GM18517 (cell line): ENCODE measurements at regions not wholly inside any gene's neighbourhood (a gene's known extent, or its start where the extent isn't known, plus 50 kb on each side); places are given as distances from the start of the nearest gene placed in this dataset.

Source experiments
- ATAC-seq: cut with Tn5 transposase; IDR thresholded peaks from one replicate; pipeline ENCODE4 v1.9.1; 2021; ENCODE audit warnings: mild to moderate bottlenecking, moderate library complexity; ENCODE audit not compliant: unreplicated experiment

DNA sequence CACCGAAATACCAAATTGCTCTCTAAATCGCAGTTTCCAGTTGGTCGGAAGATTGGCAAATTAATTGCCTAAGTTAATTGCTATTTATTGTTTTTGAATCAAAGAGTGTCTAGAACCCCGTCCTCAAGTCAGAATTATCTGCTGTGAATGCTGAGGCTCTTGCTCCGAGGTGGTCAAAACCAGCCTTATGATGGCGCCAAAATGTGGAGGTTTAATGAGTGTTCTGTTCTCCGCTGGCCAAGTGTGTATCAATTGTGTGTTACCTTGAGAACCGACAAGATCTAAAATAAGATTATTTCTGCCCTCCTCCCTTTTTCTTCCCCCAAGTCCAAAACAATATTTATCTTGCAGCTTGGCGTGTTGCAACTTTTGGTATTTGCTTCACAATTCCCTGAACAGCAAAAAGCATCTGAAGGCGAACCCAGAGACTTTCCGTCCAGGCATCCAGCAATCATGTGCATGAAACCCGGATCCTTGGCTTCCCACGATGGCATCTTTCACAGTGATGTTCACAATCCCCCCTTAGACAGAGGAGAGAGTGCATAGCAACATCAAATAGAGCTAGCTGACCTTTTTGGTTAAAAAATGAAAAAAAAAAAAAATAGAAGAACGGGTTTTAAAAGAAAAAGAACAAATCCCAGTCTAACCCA, 323.0 kb downstream of the MYCN start:
- no peak for ATAC-seq

DNA sequence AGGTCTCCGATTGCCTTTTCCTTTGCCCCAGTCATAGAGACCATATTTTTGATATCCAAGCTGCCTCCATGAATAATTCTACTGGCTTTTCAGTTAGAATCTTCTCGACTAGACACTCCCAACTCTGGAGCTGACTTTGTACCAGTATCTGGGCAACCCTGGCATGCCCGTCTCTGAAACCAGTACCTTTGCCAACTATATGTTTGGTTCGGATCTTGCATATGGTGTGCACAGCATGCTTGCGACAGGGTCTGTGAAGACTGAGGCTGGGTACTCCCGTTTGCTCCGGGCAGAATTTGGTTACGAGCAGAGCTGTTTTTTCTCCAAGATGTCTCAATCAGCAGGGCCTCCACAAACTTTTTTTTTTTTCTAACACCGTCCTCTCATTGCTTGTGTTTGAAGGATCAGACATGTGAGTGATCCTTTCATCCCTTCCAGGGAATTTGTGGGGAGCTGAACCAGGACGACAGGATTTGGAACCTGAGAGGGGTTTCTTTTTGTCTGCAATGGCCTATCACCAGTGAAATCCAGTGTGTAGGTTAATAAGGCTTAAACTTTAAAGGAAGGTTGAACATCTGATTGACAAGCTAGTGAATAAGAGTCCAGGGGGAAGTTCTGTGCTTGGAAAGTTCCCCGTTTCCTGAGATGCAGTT, 322.3 kb downstream of the MYCN start:
- no peak for ATAC-seq

DNA sequence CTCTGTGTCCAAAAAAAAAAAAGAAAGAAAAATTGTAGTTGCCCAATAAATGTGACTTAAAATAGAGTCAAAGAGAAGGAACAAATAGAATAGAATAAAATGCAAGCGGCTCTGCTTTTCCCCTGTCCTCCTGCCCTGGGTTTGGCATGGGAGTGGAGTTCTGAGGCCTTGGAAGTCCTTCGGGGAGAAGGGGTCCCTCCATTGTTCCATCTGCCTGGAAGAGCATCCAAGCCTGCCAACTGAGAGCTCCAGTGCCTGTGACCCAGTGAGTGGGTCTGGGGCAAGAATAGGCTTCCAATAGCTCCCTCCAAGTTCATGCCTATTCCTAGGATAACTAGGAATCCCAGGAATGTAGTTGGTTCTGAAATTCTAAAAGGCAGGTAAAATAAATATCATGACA, 321.4 kb downstream of the MYCN start:
- ATAC-seq = no peak

DNA sequence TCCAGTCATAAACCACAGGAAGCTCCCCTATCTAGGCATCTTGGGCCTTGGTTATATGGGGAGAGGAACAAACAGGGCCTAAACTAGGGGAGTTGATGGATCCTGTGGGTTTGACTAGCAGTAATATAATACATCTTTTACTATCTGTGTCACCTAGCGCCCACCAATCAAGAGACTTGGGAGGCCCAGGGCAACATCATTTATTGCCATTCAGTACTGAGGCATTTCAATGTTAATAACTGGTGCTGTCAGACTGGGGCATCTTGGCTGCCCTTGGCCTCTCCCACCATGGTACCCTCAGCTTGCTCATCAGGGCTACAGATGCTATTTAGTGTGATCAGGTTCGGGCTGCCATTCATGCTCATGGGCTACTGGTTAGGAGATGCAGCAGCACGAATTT, 320.7 kb downstream of the MYCN start:
- ATAC-seq = no peak

DNA sequence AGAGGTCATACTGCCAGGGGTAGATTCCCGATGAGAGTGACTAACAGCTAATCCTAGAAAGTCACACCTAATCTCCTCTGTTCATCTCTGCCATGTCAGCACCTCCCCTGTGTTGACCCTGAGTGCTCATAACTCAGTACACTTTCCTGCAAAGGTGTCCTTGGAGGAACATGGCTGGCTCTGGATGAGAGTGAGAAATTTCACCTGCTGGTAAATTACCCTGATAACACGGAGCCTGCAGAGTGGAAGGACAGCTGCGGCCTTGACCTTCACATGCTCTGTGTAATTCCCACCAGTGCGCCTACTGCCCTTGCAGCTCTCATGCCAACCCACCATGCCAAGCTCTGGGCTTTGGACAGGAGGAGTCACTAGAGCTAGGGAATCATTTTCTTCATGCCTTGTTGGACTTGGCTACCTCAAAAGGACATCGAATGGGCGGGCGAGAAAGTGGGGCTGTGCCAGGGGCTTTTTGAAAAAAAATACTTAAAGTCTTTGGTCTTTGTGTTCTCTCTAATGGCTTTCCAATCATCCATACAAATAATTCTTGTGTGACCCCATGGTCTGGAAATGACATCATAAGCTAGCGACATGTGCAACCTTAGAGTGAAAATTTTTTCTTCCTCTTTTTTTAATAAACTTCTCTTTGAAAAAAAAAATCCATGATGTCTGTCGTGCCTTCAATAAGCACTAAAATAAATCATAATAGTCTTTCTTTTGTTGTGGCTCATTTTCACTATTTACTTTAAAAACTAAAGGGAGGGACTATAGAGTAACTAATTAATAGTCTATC, 319.9 kb downstream of the MYCN start:
- no peak for ATAC-seq

DNA sequence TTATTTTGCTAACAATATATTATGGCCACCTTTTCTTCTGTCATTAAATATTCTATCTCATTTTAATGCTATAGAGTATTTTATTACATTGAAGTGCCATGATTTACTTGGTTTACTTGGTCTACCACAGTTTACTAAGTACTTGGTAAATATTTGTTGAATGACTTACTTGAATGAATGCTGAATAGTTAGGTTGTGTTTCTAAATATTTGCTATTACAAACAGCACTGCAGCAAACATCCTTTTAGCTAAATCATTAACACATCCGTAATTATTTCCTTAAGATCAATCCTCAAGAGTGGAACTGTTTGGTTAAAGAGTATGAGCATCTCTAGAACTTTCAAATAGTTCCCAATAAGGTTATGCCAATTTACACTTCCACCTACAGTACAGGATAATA, 318.7 kb downstream of the MYCN start:
- no peak for ATAC-seq

DNA sequence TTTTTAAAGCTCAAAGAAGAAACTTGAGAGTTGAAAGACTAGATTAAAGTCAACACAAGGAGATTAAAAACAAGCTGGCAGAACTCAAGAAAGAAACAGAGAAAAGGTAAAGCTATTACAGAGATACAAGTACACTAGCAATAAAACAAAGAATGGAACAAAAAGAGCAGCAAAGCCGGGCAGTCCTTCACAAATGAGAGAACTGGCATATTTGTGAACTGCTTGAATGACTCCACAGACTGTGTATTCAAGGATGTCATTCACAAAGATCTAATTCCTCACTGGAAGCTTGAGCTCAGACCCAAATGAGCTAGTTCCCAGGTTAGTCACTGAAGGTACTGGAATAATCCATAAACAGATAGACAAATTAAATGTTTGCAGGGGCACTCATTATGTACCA, 318.0 kb downstream of the MYCN start:
- ATAC-seq = no peak

DNA sequence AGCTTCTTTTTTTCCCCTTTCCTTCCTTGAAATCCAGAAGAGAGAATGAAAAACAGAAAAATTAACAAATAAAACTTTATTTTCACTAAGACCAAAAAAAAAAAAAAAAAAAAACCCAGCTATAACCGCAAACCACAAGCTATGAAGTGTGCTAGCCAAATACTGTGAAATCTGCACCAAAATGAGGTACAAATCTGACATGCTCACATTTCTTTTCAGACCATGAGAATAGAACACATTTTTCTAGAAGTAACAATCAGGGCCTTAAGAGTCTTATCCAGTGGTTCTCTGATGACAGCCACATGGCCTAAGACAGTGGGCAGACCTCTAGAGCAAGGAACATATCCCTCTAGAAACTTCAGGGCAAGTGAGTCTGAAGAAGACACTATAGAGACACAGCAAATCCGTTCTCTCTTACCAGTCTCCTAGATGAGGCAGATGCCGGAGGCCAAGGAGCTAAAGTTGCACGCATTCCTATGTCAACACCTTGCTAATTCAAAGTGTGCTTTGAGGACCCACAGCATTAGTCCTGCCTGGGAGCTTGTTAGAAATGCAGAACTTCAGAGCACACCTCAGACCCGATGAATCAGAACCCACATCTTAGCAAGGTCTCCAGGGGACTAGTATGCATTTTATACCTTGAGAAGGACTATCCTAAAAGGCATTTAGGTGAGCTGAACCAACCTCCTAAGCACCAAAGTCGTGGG, 317.1 kb downstream of the MYCN start:
- ATAC-seq = no peak

DNA sequence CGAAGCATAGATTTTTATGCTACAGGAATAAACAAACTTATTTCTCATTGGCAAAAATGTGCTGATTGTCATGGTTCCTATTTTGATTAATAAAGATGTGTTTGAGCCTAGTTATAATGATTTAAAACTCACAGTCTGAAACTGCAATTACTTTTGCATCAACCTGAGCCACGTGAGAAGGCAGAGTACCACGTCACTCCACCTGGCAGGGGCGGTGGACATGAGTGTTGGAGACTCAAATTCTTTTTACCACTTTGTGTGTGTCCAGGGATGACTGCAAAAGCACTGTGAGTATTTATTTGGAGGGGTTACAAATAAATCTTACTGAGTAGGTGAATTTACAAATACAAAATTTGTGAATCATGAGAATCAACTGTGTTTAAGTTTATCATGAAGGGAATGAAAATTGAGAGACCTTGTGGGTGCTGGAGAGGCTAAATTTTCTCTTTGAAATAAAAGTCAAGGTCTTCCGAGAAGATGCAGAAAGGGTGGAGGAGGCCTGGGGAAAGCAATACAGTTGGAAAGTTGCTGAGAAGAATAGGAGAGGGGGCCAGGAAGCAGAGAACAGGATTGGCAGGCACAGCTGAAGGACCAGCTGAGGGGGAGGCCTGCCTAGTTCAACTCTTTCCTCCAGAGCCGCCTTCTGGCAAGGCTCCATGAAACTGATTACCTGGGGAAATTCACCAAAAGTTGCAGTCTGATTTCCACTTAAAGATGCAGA, 316.4 kb downstream of the MYCN start:
- ATAC-seq = no peak

DNA sequence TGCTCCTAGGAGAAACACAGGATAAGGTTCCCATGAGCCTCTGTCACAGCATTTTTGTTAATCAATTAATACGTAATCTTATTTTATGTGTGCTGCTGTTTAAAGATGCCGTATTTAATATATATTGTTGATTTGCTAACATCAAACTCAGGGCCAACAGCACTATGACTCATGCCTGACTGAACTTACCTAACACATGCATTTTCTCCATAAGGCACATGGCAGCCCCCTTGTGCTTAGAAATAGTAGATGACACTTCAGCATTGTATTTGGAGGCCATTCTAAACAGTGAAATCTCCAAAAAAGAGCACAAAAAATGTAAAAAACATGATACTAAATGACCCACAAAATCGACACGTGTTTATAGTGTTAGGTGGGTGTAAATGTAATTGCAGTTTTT, 314.8 kb downstream of the MYCN start:
- no peak for ATAC-seq

DNA sequence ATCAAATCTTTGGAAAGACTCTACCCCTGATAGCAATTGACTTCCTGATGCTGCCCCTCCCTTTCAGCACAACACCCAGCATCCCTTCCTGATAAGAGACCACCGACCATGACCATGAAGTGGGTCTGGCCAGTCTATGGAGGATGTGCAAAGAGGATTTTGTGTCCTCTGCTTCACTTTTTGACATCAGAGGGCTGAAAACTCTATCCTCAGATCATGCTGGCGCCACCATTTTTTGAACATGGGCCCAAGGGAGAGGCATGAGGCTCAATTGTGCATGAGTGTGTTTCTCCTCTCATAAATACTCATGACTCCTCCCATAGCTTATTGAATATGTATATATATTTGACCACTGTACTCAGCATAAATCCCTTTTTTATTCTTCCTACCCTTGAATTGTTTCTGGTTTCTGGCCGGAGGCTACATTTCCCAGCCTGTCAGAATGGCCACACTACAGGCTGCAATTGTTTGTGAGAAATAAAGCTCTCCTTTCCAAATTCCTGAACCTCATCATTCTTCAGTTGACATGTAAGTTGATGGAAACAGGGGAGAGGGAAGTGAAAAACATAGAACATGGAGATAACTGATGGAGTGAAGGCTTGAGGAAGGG, 314.1 kb downstream of the MYCN start:
- no peak for ATAC-seq

DNA sequence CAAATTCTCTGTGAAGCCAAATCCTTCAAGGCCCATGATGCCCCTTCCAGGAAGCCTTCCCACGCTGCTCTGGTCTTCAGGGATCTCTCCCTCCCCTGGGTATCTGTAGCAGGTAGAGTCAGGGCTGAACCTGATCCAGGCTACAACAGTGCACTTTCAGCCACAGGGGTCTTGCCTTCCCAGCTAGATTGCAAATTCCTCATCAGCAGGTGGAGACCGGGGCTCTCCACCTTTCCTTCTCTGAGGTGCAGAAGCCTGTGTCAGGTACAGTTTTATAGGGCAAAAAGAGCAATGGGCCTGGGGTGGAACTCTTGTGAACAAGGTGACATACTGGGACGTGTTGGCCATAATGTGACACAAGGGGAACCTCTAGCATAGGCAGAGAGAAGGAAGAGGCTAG, 312.9 kb downstream of the MYCN start:
- ATAC-seq = no peak

DNA sequence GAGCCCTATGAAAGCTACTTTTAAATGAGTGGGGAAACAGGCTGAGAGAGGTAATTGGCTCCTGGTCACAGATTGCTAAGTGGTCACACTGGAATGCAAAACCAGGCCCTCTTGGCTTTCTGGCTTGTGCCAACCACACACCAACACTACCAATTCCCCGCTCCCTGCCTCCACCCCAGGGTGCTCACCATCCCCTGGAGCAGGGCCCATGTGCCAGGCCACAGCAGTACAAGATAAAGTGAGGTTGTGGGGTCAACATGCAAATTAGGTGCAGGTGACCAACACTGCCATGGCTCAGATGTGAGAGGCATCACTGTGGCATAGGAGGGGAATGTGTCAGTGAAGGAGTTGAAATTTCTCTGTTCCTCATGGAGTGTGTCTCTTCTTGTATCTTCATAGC, 312.5 kb downstream of the MYCN start:
- no peak for ATAC-seq

DNA sequence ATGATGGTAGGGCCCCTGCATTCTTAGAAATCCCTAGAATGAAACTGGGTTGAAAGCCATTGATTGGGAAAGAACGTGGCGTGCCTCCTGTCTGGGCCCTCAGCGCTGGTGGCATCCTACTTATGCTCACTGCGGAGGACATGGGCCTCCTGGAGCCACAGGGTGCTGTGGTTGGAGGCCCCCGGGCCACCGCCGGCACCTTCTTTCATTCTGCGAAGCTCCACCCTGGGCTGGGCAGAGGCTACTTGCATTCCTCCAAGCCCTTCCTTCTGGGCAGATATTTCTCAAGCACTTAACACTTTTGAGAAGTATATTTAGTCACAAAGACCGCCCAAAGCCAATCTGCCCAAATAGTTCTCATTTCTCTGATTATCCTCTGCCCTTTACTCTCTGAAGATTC, 311.9 kb downstream of the MYCN start:
- ATAC-seq = no peak

DNA sequence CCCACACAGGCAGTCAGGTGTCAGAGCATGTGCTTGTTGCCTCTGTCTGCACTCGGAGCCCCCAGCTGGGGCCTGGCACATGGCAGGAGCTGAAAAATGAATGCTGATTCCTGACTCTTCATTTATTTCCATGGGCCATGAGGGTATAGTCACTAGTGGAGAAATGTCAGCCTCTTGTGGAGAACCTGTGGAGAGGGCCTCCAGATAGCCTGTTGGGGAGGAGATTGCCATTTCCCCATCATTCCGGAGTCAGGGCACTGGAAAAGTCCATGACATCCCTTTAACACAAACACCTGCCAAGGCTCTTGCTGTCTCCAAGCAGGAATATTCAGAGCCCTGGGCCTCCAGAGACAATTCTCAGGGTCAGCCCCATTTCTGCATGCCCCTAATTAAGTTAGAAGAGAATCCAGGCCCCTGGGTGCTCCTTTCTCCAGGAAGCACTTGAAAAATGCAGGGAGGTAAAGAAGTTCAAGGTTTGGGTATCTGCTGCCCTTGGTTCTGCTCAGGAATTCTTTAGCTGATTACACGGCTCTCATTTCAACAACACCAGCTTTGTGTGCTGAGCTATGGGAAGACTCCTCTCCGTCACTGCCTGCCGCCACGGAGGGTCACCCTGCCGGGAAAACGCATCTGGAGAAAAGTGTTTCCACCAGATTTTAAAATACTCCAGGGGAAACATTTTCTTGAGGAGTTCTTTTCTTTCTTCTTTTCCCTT, 311.3 kb downstream of the MYCN start:
- no peak for ATAC-seq

DNA sequence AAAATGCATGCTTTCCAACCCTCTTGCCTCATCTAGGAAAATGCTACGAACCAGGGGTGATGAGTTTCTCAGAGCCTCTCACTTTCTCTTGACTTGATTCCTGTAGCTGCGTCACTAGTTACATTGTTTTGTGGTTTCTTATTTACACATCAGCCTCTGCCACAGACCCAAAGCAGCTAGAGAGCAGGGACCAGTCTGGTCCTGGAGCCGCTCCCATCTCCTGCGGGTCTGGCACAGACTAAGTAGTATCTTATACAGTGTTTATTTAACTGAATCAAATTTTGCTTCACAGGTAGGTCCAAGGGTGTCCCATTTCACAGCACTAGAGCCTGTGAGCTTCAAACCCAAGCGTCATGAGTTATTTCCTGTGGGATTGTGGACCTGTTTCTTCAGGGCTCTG, 310.5 kb downstream of the MYCN start:
- no peak for ATAC-seq

DNA sequence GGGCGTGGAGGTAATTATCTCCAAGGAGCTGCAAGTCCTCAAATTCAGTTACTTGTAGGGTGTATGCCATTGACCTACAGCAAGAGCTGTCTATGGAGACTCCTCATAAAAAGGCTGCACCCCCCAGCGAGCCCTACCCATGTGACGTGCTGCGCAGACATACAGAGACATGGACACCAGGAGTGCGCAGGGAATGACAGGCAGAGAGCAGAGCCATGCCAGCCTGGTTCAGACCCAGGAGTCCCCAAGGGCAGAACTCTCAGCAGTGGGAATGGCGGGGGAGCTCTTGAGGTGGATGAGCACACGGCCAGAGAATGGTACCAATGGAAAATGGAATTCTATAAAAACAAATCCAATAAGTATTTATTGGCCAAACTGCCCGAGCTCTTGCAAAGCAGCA, 310.1 kb downstream of the MYCN start:
- no peak for ATAC-seq

DNA sequence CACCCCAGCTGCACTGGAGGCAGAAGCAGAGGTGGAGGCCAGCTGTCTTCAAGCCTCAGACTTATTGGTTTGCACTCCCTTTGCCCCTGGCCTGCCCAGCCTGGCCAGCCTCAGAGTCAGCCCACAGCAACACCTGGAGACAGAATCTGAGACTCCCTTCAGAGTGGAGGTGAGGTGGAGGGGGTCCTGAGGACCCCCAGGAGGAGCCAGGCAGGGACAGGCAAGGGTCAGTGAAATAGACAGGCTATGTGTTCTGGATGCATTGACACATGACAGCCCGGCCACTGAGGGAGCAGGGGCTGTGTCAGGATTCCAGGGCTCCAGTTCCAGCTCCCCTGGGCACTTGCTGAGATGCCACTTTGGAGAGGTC, 309.7 kb downstream of the MYCN start:
- no peak for ATAC-seq

DNA sequence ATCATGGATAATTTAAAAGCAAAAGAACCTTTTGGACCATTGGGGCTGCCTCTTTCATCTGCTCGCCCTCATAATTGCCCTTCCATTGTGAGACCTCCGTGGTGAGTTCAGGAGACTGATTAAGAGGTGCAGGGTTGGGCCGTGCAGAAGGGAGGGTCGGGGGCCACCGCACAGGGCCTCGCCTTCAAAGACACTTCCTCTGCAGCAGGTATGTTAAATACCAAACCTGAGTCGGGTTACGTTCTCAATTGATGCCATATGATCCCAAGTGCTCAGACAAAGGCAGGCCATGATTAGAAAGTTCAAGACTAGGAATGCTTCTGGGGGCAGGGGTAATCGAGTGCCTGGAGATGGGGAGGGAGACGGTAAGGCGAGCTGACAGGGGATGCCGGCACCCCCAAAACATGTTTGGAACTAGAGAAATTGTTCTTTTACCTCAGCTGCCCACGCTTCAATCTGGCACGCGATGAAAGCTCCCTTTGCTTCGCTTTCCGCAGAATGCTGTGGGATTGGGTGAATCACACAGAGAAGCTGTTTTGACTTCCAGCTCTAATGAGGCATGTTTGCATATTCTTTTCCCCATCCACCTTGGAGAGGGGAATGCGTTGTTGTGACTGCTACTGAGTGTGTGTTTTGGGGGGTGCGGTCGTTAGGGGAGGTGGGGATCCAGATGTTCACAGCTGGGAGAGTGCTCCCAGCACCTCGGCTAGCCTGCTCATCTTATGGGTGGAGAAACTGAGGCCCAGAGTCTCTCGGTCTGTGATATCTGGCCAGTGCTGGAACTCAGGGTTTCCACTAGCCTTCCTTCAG, 309.1 kb downstream of the MYCN start:
- no peak for ATAC-seq
